ENCODE measurements at regions not wholly inside any gene's neighbourhood (a gene's known extent, or its start where the extent isn't known, plus 50 kb on each side); places are given as distances from the start of the nearest gene placed in this dataset.

- no peak overlapping the region for H2AFZ ChIP-seq (ENCODE audit: low read depth, low read length)
- intact Hi-C loops (cut with micrococcal nuclease): no loop called here
- no peak for DNase-seq (ENCODE audit: low read depth, low spot score)
- no peaks in the 10 kb centered on the region for H3K9me1 ChIP-seq (replicated peaks; ENCODE audit: control insufficient read depth, extremely low read depth, insufficient read depth, low read length)
- no peaks in the 10 kb centered on the region for H3K27me3 ChIP-seq (ENCODE audit: control insufficient read depth in 2 of 2, insufficient read depth in 2 of 2, low read length in 2 of 2)
- no peak for TF ChIP-seq MAX (IDR thresholded peaks at IDR 0.05; ENCODE audit: insufficient read depth, insufficient read length)
- TF ChIP-seq JUN (IDR thresholded peaks at IDR 0.05; ENCODE audit: borderline replicate concordance, insufficient read depth, insufficient read length, low read depth): no peak
- TF ChIP-seq EZH2 (IDR thresholded peaks at IDR 0.05; ENCODE audit: borderline replicate concordance, low read depth, low read length, severe bottlenecking): no peak
- TF ChIP-seq CTCF (IDR thresholded peaks at IDR 0.05; ENCODE audit: extremely low read depth in 1 of 2, insufficient read depth in 1 of 2, low read depth in 1 of 2, low read length in 2 of 2): no peak
- TF ChIP-seq MYC (IDR thresholded peaks at IDR 0.05; ENCODE audit: low read depth, low read length): no peak
- no peak for TF ChIP-seq FOS (IDR thresholded peaks at IDR 0.05; ENCODE audit: borderline replicate concordance, insufficient read depth, low read length)
- TF ChIP-seq GATA2 (IDR thresholded peaks at IDR 0.05; ENCODE audit: insufficient read depth, insufficient read length, low read depth, low read length): no peak
- TF ChIP-seq POLR2AphosphoS5 (IDR thresholded peaks at IDR 0.05; ENCODE audit: insufficient read depth, low read depth, low read length): no peak
- no peak for TF ChIP-seq POLR2A (IDR thresholded peaks at IDR 0.05; ENCODE audit: low read depth, low read length)
- no peaks in the 10 kb centered on the region for H3K79me2 ChIP-seq (ENCODE audit: control insufficient read depth, insufficient read depth, low read length)
- no TSS peak for BruUV-seq (replicated peaks)
- no peak for FAIRE-seq
- H3K4me3 ChIP-seq (replicated peaks in 1 of 3; ENCODE audit: insufficient read depth in 1 of 3, low read depth in 1 of 3, low read length in 3 of 3): no peak overlapping the region
- CTCF ChIA-PET: interaction anchor here (1.6 kb wide), 1 partner anchor 19 kb away, joined by 3 read pairs; no protein-coding TSS in a partner anchor
- dilution Hi-C loops (cut with MboI; ENCODE audit: extremely low pct_ligation_motif_present, low sequenced_read_pairs): no loop called here
- POLR2A ChIA-PET: no interaction called here
- H3K9me3 ChIP-seq (replicated peaks; ENCODE audit: control insufficient read depth, insufficient read depth, low read length): no peaks in the 10 kb centered on the region
- no peak overlapping the region for H3K4me2 ChIP-seq (ENCODE audit: insufficient read depth, low read length)
- H3K27ac ChIP-seq (ENCODE audit: insufficient read depth, low read depth, low read length): no peak overlapping the region
- no peak overlapping the region for H3K9ac ChIP-seq (replicated peaks; ENCODE audit: extremely low read depth, insufficient read depth, low read length)
- H3K4me1 ChIP-seq (ENCODE audit: control insufficient read depth, extremely low read depth, insufficient read depth, low read length): no peaks in the 10 kb centered on the region
- H4K20me1 ChIP-seq (replicated peaks; ENCODE audit: control insufficient read depth, extremely low read depth, insufficient read depth, low read length): no peaks in the 10 kb centered on the region
- H3K36me3 ChIP-seq (ENCODE audit: control insufficient read depth in 2 of 2, extremely low read depth in 1 of 2, insufficient read depth in 2 of 2, low read length in 2 of 2): no peaks in the 10 kb centered on the region
These were observed 356.5 kb upstream of the SOX5 start for GRCh38 chr12:24306001-24306400.
